IPS-15b (cell line): ENCODE measurements at regions not wholly inside any gene's neighbourhood (a gene's known extent, or its start where the extent isn't known, plus 50 kb on each side); places are given as distances from the start of the nearest gene placed in this dataset.

Source experiments
- H3K27me3 ChIP-seq: one replicate; pipeline ENCODE4 v1.6.1; 2013; ENCODE audit warnings: low read length; ENCODE audit not compliant: control insufficient read depth, insufficient read depth
- H3K36me3 ChIP-seq: one replicate; pipeline ENCODE4 v1.6.1; 2013; ENCODE audit warnings: low read length; ENCODE audit not compliant: control insufficient read depth, insufficient read depth
- H3K4me1 ChIP-seq: one replicate; pipeline ENCODE4 v1.6.1; 2013; ENCODE audit warnings: mild to moderate bottlenecking, low read length; ENCODE audit not compliant: control insufficient read depth, insufficient read depth
- H3K4me3 ChIP-seq: one replicate; pipeline ENCODE4 v1.5.1; 2013; ENCODE audit warnings: low read depth, low read length
- H3K9ac ChIP-seq: one replicate; pipeline ENCODE4 v1.6.1; 2013; ENCODE audit warnings: low read depth, mild to moderate bottlenecking, low read length
- H3K9me3 ChIP-seq: one replicate; pipeline ENCODE4 v1.6.1; 2013; ENCODE audit warnings: mild to moderate bottlenecking, low read length; ENCODE audit not compliant: control insufficient read depth, insufficient read depth

- no peaks in the 10 kb centered on the region for H3K4me1 ChIP-seq
- H3K27me3 ChIP-seq, result no peaks in the 10 kb centered on the region
- H3K4me3 ChIP-seq, result no peak overlapping the region
- no peak overlapping the region for H3K9ac ChIP-seq
- no peaks in the 10 kb centered on the region for H3K36me3 ChIP-seq
- H3K9me3 ChIP-seq, result no peaks in the 10 kb centered on the region
These were observed 433.9 kb upstream of the CPEB2 start for GRCh38 chr4:14568351-14568750.

- Histone ChIP-seq H3K27me3 (no peaks in the 10 kb centered on the region), H3K36me3 (no peaks in the 10 kb centered on the region), H3K4me3 (no peak overlapping the region), H3K9me3 (no peaks in the 10 kb centered on the region), H3K4me1 (no peaks in the 10 kb centered on the region), H3K9ac (no peak overlapping the region)
These were observed 427.0 kb upstream of the CPEB2 start for GRCh38 chr4:14575289-14575688.

GRCh38 chr4:14575919-14576318, 426.4 kb upstream of the CPEB2 start:
- no peaks in the 10 kb centered on the region for H3K9me3 ChIP-seq

GRCh38 chr4:14580061-14580460, 422.2 kb upstream of the CPEB2 start:
- Histone ChIP-seq H3K9me3 (no peaks in the 10 kb centered on the region), H3K4me1 (no peaks in the 10 kb centered on the region), H3K4me3 (no peak overlapping the region), H3K27me3 (no peaks in the 10 kb centered on the region), H3K9ac (no peak overlapping the region), H3K36me3 (no peaks in the 10 kb centered on the region)

More at GRCh38 chr4:14575919-14576318, 426.4 kb upstream of the CPEB2 start:
- Histone ChIP-seq H3K4me3 (no peak overlapping the region), H3K36me3 (no peaks in the 10 kb centered on the region), H3K27me3 (no peaks in the 10 kb centered on the region), H3K4me1 (no peaks in the 10 kb centered on the region), H3K9ac (no peak overlapping the region)

GRCh38 chr4:14581741-14582140, 420.5 kb upstream of the CPEB2 start:
- H3K36me3 ChIP-seq, result no peaks in the 10 kb centered on the region
- H3K9ac ChIP-seq, result no peak overlapping the region
- H3K4me1 ChIP-seq, result no peaks in the 10 kb centered on the region
- H3K4me3 ChIP-seq, result no peak overlapping the region
- no peaks in the 10 kb centered on the region for H3K27me3 ChIP-seq
- no peaks in the 10 kb centered on the region for H3K9me3 ChIP-seq

- H3K36me3 ChIP-seq, result no peaks in the 10 kb centered on the region
- no peaks in the 10 kb centered on the region for H3K4me1 ChIP-seq
- H3K9me3 ChIP-seq, result no peaks in the 10 kb centered on the region
- H3K9ac ChIP-seq, result no peak overlapping the region
- no peaks in the 10 kb centered on the region for H3K27me3 ChIP-seq
- no peak overlapping the region for H3K4me3 ChIP-seq
These were observed 419.6 kb upstream of the CPEB2 start for GRCh38 chr4:14582677-14583076.

- Histone ChIP-seq H3K9ac (no peak overlapping the region), H3K9me3 (no peaks in the 10 kb centered on the region), H3K27me3 (no peaks in the 10 kb centered on the region), H3K4me3 (no peak overlapping the region), H3K4me1 (no peaks in the 10 kb centered on the region), H3K36me3 (no peaks in the 10 kb centered on the region)
These were observed 418.9 kb upstream of the CPEB2 start for GRCh38 chr4:14583331-14583730.

GRCh38 chr4:14583752-14584151, 418.5 kb upstream of the CPEB2 start:
- Histone ChIP-seq H3K36me3 (no peaks in the 10 kb centered on the region), H3K27me3 (no peaks in the 10 kb centered on the region), H3K4me1 (no peaks in the 10 kb centered on the region), H3K9ac (no peak overlapping the region), H3K4me3 (no peak overlapping the region), H3K9me3 (no peaks in the 10 kb centered on the region)

- Histone ChIP-seq H3K27me3 (no peaks in the 10 kb centered on the region), H3K4me1 (no peaks in the 10 kb centered on the region)
These were observed 409.3 kb upstream of the CPEB2 start for GRCh38 chr4:14592950-14593349.

GRCh38 chr4:14596028-14596427, 406.3 kb upstream of the CPEB2 start:
- no peaks in the 10 kb centered on the region for H3K4me1 ChIP-seq
- H3K27me3 ChIP-seq, result no peaks in the 10 kb centered on the region
- H3K36me3 ChIP-seq, result no peaks in the 10 kb centered on the region

More at GRCh38 chr4:14592950-14593349, 409.3 kb upstream of the CPEB2 start:
- Histone ChIP-seq H3K36me3 (no peaks in the 10 kb centered on the region), H3K4me3 (no peak overlapping the region), H3K9me3 (no peaks in the 10 kb centered on the region), H3K9ac (no peak overlapping the region)

GRCh38 chr4:14596437-14596836, 405.8 kb upstream of the CPEB2 start:
- no peaks in the 10 kb centered on the region for H3K27me3 ChIP-seq
- H3K4me3 ChIP-seq, result no peak overlapping the region
- no peaks in the 10 kb centered on the region for H3K9me3 ChIP-seq
- H3K36me3 ChIP-seq, result no peaks in the 10 kb centered on the region
- no peak overlapping the region for H3K9ac ChIP-seq
- H3K4me1 ChIP-seq, result no peaks in the 10 kb centered on the region

More at GRCh38 chr4:14596028-14596427, 406.3 kb upstream of the CPEB2 start:
- H3K9me3 ChIP-seq, result no peaks in the 10 kb centered on the region
- H3K4me3 ChIP-seq, result no peak overlapping the region
- no peak overlapping the region for H3K9ac ChIP-seq

- Histone ChIP-seq H3K9ac (no peak overlapping the region), H3K36me3 (no peaks in the 10 kb centered on the region), H3K4me3 (no peak overlapping the region), H3K27me3 (no peaks in the 10 kb centered on the region), H3K4me1 (no peaks in the 10 kb centered on the region), H3K9me3 (no peaks in the 10 kb centered on the region)
These were observed 405.4 kb upstream of the CPEB2 start for GRCh38 chr4:14596904-14597303.

- H3K9me3 ChIP-seq, result no peaks in the 10 kb centered on the region
- H3K36me3 ChIP-seq, result no peaks in the 10 kb centered on the region
- no peak overlapping the region for H3K4me3 ChIP-seq
- H3K27me3 ChIP-seq, result no peaks in the 10 kb centered on the region
- no peak overlapping the region for H3K9ac ChIP-seq
- no peaks in the 10 kb centered on the region for H3K4me1 ChIP-seq
These were observed 400.1 kb upstream of the CPEB2 start for GRCh38 chr4:14602206-14602605.
